OCI-LY7 (cell line): ENCODE measurements at regions not wholly inside any gene's neighbourhood (a gene's known extent, or its start where the extent isn't known, plus 50 kb on each side); places are given as distances from the start of the nearest gene placed in this dataset.

Experiments used
- BruUV-seq: library from RNA; stranded (reverse); fragments of 400-500 nt; replicated peaks from 2 replicates; lab custom pipeline; 2021; lab: Mats Ljungman, UMichigan
- CTCF ChIA-PET: fragments of 300-600 bp; sonication (Branson Sonifier 250); formaldehyde crosslinking; loops from one replicate; lab custom pipeline; 2022; ENCODE audit warnings: antibody characterized with exemption; ENCODE audit not compliant: unreplicated experiment; lab: Charles Lee
- POLR2A ChIA-PET: fragments of 300-600 bp; sonication (Branson Sonifier 250); formaldehyde crosslinking; loops from one replicate; lab custom pipeline; 2022; ENCODE audit warnings: antibody characterized with exemption; lab: Charles Lee
- DNase-seq: peaks from one replicate; pipeline ENCODE4 v3.0.0-alpha.2; 2015; ENCODE audit warnings: low spot score
- H2AFZ ChIP-seq: fragments of 200-600 bp; sonication (generic), shearing (Covaris generic); 2 replicates; pipeline ENCODE4 v1.6.1; 2014; ENCODE audit warnings: mild to moderate bottlenecking, antibody characterized with exemption, low read length, moderate library complexity
- H3K27ac ChIP-seq: fragments of 200-600 bp; sonication (generic); 2 replicates; pipeline ENCODE4 v1.5.1; 2014; ENCODE audit warnings: mixed run types, low read depth, mild to moderate bottlenecking, moderate library complexity, low read length, inconsistent platforms; ENCODE audit not compliant: poor library complexity, severe bottlenecking
- H3K36me3 ChIP-seq: fragments of 200-600 bp; sonication (generic); 2 replicates; pipeline ENCODE4 v1.6.1; 2014; ENCODE audit warnings: mild to moderate bottlenecking, antibody characterized with exemption, low read length, moderate library complexity, mixed read lengths; ENCODE audit not compliant: insufficient read depth
- H3K4me1 ChIP-seq: fragments of 200-600 bp; sonication (generic); 2 replicates; pipeline ENCODE4 v1.5.1; 2014; ENCODE audit warnings: mild to moderate bottlenecking, low read length; ENCODE audit not compliant: insufficient read depth, poor library complexity, severe bottlenecking
- H3K4me2 ChIP-seq: fragments of 200-600 bp; sonication (generic); 2 replicates; pipeline ENCODE4 v1.6.1; 2014; ENCODE audit warnings: mild to moderate bottlenecking, low read length
- H3K4me3 ChIP-seq: fragments of 200-600 bp; sonication (generic); 2 replicates; pipeline ENCODE4 v1.5.1; 2014; ENCODE audit warnings: mild to moderate bottlenecking, low read depth, low read length; ENCODE audit not compliant: poor library complexity, severe bottlenecking
- H3K79me2 ChIP-seq: fragments of 200-600 bp; sonication (generic); 2 replicates; pipeline ENCODE4 v1.6.1; 2016; ENCODE audit warnings: low read depth, mild to moderate bottlenecking, low read length, moderate library complexity, mixed read lengths; ENCODE audit not compliant: insufficient read depth
- H3K9me2 ChIP-seq: fragments of 200-600 bp; sonication (generic); 2 replicates; pipeline ENCODE4 v1.6.1; 2016; ENCODE audit warnings: mild to moderate bottlenecking, low read length, mixed read lengths; ENCODE audit not compliant: insufficient read depth
- H3K9me3 ChIP-seq: fragments of 200-600 bp; sonication (generic); 2 replicates; pipeline ENCODE4 v1.6.1; 2014; ENCODE audit warnings: mild to moderate bottlenecking, mixed run types, low read length, mixed read lengths
- H4K20me1 ChIP-seq: fragments of 200-600 bp; sonication (generic); 2 replicates; pipeline ENCODE4 v1.6.1; 2014; ENCODE audit warnings: mild to moderate bottlenecking, antibody characterized with exemption, low read length, moderate library complexity, mixed read lengths; ENCODE audit not compliant: insufficient read depth
- CTCF ChIP-seq: fragments of 200-600 bp; sonication (generic); conservative IDR thresholded peaks from 2 replicates; pipeline ENCODE4 v1.5.1; 2014; ENCODE audit warnings: mild to moderate bottlenecking, antibody characterized with exemption, low read length, moderate library complexity, mixed read lengths
- EZH2phosphoT487 ChIP-seq: fragments of 200-600 bp; sonication (generic); IDR thresholded peaks from 2 replicates; pipeline ENCODE4 v1.6.1; 2018; ENCODE audit warnings: low read depth, borderline replicate concordance, mild to moderate bottlenecking, mixed run types, antibody characterized with exemption, low read length, moderate library complexity, mixed read lengths
- intact Hi-C: fragments of 100-400 bp; cut with micrococcal nuclease; formaldehyde crosslinking; loops from one replicate; pipeline ENCODE4 v1.10.0; 2022; ENCODE audit not compliant: unreplicated experiment

GRCh38 chr2:47272031-47272864 is 95.9 kb upstream of the CALM2 start:
- POLR2A ChIA-PET: interaction anchor here (0.9 to 1.0 kb wide), 2 partner anchors 20 to 95 kb away, joined by 3 read pairs; no protein-coding TSS in a partner anchor
- CTCF ChIA-PET: interaction anchor here (0.5 to 0.7 kb wide), 2 partner anchors 29 to 615 kb away, joined by 3 to 4 read pairs; no protein-coding TSS in a partner anchor
- Histone ChIP-seq H3K36me3 (no peaks in the 10 kb centered on the region), H3K79me2 (no peaks in the 10 kb centered on the region), H3K4me2 (peak overlapping the region; percentile 54), H4K20me1 (no peaks in the 10 kb centered on the region), H3K4me1 (peaks cover 14% of the 10 kb centered on the region), H3K4me3 (peak overlapping the region; percentile 47), H3K27ac (no peak overlapping the region), H3K9me3 (no peaks in the 10 kb centered on the region), H3K9me2 (no peaks in the 10 kb centered on the region), H2AFZ (peak overlapping the region; percentile 67)
- BruUV-seq: no TSS peak
- TF ChIP-seq CTCF (peak; percentile 90), EZH2phosphoT487 (no peak)
- intact Hi-C loops: loop anchor here (5.0 kb wide), 1 partner anchor 355 kb away; the partner anchor contains the start of gene MCFD2
- DNase-seq: peak; percentile 29

- no peak overlapping the region for H3K27ac ChIP-seq
- no TSS peak for BruUV-seq
- H3K4me2 ChIP-seq: peak overlapping the region; percentile 54
Observed at GRCh38 chr2:47271054-47272000, 95.0 kb upstream of the CALM2 start.

More at GRCh38 chr2:47271054-47272000, 95.0 kb upstream of the CALM2 start:
- ChIA-PET POLR2A (interaction anchor here (0.7 to 1.1 kb wide), 5 partner anchors 19 to 119 kb away, joined by 3 read pairs; no protein-coding TSS in a partner anchor), CTCF (interaction anchor here (0.7 kb wide), 1 partner anchor 30 kb away, joined by 4 read pairs; no protein-coding TSS in a partner anchor)
- no peaks in the 10 kb centered on the region for H4K20me1 ChIP-seq
- peaks cover 14% of the 10 kb centered on the region for H3K4me1 ChIP-seq
- no peaks in the 10 kb centered on the region for H3K9me3 ChIP-seq
- peak overlapping the region; percentile 67 for H2AFZ ChIP-seq
- no peaks in the 10 kb centered on the region for H3K79me2 ChIP-seq
- H3K4me3 ChIP-seq: no peak overlapping the region
- no peaks in the 10 kb centered on the region for H3K36me3 ChIP-seq
- intact Hi-C loops: loop anchor here (5.0 kb wide), 1 partner anchor 354 kb away; the partner anchor contains the start of gene MCFD2
- peak; percentile 19 for DNase-seq
- TF ChIP-seq CTCF: no peak
- no peak for TF ChIP-seq EZH2phosphoT487
- no peaks in the 10 kb centered on the region for H3K9me2 ChIP-seq
